HT1080 (cell line): ENCODE measurements at regions not wholly inside any gene's neighbourhood (a gene's known extent, or its start where the extent isn't known, plus 50 kb on each side); places are given as distances from the start of the nearest gene placed in this dataset.
A peak's percentile ranks its signal among the peaks of the same experiment; 100 is the strongest.

Experiments used
- DNase-seq: peaks from one replicate; pipeline ENCODE4 v3.0.0-alpha.2; 2015; ENCODE audit warnings: low read depth

GRCh38 chr4:184529283-184529682 lies 54.9 kb upstream of the IRF2 start:
- peak; percentile 93 for DNase-seq

- no peak for DNase-seq
Measured at GRCh38 chr4:184528713-184529112, 54.4 kb upstream of the IRF2 start.

DNA sequence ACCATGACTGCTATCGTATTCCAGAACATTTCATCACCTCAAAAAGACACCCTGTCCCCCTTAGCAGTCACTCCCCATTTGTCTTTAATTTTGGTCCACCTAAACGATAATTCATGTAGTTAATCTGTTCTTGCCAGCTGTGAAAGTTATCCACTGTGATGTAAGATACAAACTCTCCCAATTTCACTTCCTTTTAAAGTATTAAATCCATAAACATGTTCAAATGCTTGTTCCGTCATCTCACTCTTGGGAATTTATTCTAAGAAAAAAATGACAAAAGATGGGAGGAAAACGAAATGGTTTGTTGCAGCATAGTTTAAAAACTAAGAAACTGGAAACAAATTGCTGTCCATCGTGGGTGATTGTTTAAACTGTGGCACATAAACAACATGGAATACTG lies 53.7 kb upstream of the IRF2 start:
- DNase-seq, result no peak

- no peak for DNase-seq
Measured at GRCh38 chr4:184526228-184526627, 51.9 kb upstream of the IRF2 start.
